HL-60/S4 (cell line): ENCODE measurements at regions not wholly inside any gene's neighbourhood (a gene's known extent, or its start where the extent isn't known, plus 50 kb on each side); places are given as distances from the start of the nearest gene placed in this dataset.

Experiments
- in situ Hi-C: fragments of 300-500 bp; cut with MboI; formaldehyde crosslinking; loops from 2 replicates; pipeline ENCODE4 v1.14.3; 2022; ENCODE audit warnings: low sequenced_read_pairs

DNA sequence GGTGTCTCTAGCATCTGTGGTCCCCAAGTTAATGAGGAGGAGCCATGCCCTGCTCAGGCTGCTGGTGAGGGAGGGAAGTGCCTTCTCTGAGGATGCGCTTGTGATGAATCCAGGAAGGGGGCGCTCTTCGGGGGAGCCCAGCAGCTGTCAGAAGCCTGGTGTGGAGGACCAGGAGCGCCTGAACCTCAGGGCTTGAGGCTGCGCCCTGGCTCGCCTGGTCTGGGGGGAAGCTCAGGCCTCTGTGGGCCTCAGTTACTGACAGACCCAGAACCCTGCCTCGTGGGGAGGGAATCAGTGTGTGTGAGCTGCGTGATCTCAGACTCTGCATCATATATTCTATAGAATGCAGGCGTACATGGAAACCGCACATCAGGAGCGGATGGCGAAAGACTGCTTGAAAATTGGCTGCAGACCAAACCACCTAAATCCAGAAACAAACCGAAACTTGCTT lies 126.1 kb downstream of the SEC14L1 start:
- in situ Hi-C loops, result no loop called here

DNA sequence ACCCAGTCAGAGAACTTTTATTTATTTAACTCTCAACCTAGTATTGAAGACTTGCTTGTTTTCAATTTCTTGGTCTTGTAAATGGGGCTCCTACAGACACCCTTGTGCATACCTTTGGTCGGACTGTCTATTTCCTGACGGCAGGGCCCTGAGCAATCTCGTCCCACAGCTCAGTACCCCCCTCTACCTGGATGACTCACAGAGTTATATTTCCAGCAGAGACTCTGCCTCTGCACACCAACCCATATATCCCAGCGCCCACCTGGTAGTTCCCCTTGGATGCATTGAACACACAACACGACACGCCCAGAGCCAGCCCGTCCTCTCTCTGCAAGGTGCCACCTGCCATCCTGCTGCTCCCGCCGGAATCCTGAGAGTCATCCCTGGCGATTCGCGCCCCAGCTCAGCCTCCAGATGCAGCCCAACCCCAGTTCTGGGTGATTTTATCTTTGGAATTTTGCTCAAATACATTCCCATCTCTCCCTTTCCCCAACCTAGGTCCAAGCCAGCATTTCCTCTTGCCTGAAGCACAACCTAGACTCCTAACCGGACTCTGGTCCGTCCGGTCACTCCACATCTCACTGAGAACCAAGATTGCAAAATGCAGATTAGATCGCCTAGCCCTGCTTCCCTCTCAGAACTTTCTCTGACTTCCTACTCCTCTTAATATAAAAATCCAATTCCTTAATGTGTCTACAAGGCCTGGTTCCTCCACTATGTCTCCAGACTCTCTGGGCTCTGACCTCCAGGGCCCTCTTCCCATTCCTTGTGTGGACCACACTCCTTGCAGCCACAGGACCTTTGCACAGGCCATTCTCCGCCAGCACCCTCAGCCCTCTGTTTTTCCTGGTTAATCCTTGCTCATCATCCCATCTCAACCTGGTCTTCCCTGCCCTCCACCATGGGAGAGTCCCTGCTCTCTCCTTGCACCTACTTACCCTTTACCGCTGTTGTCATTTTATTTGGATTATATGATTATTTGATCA lies 129.2 kb downstream of the SEC14L1 start:
- in situ Hi-C loops, result no loop called here

GRCh38 chr17:77271411-77271810 lies 130.6 kb downstream of the SEC14L1 start:
- in situ Hi-C loops, result no loop called here

GRCh38 chr17:77273397-77274085 lies 132.8 kb downstream of the SEC14L1 start:
- in situ Hi-C loops, result no loop called here

- in situ Hi-C loops, result no loop called here
These were observed 133.5 kb downstream of the SEC14L1 start for GRCh38 chr17:77274096-77274845.

- in situ Hi-C loops, result no loop called here
These were observed 138.9 kb downstream of the SEC14L1 start for GRCh38 chr17:77279448-77280303.

- in situ Hi-C loops, result no loop called here
These were observed 139.7 kb downstream of the SEC14L1 start for GRCh38 chr17:77280304-77281121.

DNA sequence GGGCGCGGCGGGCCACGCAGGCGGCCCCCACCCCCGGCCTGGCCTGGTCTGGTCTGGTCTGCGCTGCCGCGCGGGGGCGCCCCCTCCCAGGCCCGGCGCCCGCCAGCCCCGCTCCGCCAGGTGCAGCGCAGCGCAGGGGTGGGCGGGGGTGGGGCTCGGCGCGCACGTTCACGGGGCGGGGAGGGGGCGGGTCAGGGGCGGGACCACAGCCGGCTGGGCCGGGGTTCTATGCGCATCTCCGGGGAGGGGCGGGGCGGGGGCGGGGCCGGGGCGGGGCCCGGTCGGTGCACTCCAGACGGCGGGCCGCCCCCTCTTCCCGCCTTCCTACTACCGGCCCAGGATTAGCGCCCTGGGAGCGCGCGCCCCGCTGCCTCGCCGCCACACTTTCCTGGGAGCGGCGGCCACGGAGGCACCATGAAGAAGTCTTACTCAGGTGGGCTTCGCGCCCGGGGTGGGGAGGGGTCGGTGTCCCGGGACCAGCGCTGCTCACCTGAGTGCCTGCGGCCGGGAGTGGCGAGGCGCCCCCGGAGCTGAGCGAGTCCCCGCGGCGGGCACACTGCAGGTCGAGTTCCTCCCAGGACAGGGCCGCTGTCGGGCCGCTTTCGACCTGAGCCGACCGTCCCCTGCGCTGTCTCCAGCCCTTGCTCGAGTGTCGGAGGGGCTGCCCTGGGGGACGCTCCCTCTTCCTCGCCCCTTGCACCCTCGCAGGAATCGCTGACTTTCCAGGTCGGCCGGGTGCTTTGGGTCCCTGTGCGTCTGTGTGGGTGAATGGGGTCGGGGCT lies 140.5 kb downstream of the SEC14L1 start:
- in situ Hi-C loops, result no loop called here

GRCh38 chr17:77281904-77282367 lies 141.2 kb downstream of the SEC14L1 start:
- in situ Hi-C loops, result no loop called here

DNA sequence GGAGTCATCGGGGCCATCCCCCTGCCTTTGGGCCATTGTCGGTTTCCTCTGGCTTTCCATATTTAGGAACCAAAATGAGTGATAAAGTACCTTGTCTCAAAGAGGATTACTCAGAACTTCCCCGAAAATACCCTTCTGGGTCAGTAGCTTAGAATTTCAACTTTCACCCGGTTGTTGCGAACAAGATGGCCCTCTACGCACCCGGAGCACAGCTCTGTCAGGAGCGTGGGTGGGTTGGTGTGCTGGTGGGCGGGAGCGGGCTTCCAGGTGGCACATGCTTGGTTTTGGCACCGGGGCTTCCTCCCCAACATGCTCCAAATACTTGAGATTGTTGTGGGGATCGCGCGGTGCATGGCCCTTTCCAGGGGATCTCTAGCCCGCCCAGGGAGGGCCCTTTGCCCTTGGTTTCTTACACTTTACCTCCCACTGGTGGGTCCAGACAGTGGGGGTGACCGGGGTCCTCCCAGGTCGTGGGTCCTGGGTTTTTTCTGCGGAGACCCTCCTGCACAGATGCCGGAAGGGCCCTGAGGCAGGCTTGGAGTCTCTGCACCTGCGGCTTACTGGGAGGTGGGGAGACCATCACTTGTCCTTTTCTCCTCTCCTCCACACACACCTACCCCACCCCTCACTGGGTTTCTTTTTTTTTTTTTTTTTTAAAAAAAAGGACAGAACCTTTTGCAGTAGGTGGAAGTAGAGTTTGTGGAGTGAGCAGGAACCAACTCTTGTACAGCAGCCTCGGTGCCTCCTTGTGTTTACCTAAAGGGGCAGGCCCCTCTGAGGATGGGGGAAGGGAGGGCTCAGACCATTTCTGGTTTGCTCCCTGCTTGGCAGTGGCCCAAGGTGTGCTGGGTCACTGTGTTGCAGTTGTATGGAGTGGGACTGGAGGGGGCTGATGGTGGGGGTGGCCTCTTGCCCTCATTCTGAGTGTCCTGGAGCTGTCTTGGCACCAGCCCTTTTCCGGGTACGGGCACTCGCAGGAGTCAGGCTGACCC lies 142.1 kb downstream of the SEC14L1 start:
- in situ Hi-C loops, result no loop called here

DNA sequence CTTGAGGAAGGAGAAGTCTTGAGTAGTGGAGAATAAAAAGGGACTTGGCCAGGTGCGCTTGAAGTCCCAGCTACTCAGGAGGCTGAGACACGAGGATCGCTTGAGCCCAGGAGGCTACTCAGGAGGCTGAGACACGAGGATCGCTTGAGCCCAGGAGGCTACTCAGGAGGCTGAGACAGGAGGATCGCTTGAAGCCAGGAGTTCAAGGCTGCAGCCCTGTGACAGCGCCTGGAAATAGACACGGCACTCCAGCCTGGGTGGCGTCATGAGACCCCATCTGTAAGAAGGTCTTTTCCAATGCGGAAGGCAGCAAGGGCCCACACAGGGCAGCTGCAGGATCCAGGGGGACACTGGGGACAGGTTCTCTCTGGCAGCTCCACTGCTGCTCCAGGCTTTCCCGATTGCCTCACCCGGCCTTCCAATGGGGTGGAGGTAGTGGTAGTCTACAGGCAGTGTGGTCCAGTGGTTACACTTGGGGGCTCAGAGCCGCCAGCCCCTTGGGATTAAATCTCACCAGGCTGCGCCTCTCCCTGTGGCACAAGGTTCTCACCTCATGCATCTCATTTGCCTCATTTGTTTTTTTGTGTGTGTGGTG lies 143.4 kb downstream of the SEC14L1 start:
- in situ Hi-C loops, result no loop called here

- in situ Hi-C loops, result no loop called here
These were observed 145.0 kb downstream of the SEC14L1 start for GRCh38 chr17:77285594-77286390.

GRCh38 chr17:77286391-77286640 lies 145.5 kb downstream of the SEC14L1 start:
- in situ Hi-C loops, result no loop called here

DNA sequence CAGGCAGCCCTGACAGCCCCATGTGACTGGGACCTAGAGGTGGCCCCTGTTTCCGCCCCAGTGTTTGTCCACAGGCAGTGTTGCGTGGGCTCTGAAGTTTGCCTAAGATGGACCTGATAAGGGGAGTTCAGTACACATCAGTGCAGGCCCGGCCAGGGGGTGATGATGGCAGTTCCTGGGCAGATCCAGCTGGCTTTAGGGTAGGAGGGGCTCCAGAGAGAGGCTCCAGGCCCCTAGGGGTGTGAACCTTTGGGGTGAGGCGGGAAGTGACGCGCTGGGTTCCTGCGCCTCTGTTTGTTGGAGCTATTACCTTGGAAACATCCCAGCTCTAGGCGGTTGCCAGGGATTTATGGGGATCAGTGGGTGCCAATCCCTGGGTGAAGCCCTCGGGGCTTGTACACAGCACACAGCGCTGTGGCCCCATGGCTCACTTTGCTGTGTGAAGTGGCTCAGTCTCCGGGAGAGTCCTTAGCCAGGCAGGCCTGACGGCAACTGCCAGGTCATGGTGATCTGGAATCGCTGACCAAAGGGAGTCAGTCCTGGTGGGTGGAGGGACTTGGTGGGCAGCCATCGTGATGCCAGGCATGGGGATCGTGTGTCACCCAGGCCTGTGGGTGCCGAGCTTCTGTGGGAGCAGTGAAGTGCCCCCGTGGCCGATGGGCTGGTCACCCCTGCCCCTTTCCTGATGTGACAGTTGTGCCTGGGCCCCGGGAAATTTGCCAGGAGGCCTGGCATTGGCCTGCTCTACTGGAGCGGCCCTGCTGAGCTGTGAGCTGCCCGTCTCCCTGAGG lies 146.1 kb downstream of the SEC14L1 start:
- in situ Hi-C loops, result no loop called here

DNA sequence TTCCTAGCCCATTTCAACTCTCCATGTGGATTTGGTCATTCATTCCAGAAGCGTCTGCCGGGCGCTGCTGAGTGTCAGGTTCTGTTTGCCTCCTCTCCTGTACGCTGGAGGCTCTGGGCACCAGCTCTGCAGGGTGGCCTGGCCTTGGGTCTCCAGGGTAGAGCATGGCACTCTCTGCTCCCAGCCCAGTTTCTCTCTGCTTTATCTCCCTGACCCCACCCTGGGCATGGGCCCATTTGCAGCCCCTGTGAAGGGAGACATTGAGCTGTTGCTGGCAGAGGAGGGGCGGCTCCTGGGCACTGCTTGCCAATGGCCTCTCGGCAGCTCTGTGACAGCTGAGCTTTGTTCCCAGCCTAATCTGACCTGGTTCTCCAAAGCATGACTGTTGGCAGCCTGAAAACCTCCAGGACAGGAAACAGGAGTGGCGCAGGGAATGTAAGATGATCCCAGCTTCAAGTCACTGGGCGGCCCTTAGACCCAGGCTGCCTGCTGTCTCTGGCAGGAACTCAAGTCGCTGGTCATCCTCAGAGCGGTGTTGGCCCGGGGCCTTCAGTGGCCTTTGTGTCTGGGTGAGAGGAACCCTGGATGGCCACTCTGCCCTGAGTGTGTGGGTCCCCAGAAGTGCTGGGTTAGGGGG lies 146.8 kb downstream of the SEC14L1 start:
- in situ Hi-C loops, result no loop called here
